Mammary epithelial cell (primary cell): ENCODE measurements at regions not wholly inside any gene's neighbourhood (a gene's known extent, or its start where the extent isn't known, plus 50 kb on each side); places are given as distances from the start of the nearest gene placed in this dataset.

Experiments used
- CTCF ChIP-seq, 2 donors: IDR thresholded peaks in 1 of 2; conservative IDR thresholded peaks in 1 of 2; 2 replicates each; pipeline ENCODE4 v1.5.1; 2011 to 2012; ENCODE audit warnings: inconsistent platforms in 2 of 2, low read length in 2 of 2, mild to moderate bottlenecking in 2 of 2, control low read depth in 1 of 2, low read depth in 1 of 2; ENCODE audit not compliant: insufficient read depth in 1 of 2; ENCODE audit errors: extremely low read depth in 1 of 2
- EZH2 ChIP-seq: IDR thresholded peaks from 2 replicates; pipeline ENCODE4 v1.6.1; 2012; ENCODE audit warnings: low read length, inconsistent platforms, borderline replicate concordance

GRCh38 chr12:124623344-124624035 lies 56.1 kb upstream of the NCOR2 start:
- no peak for TF ChIP-seq CTCF (conservative IDR thresholded peaks at IDR 0.05 in 1 of 2, IDR thresholded peaks at IDR 0.05 in 1 of 2; ENCODE audit: extremely low read depth in 1 of 2, insufficient read depth in 1 of 2, low read depth in 1 of 2, low read length in 2 of 2)
- no peak for TF ChIP-seq EZH2
